ENCODE measurements at regions not wholly inside any gene's neighbourhood (a gene's known extent, or its start where the extent isn't known, plus 50 kb on each side); places are given as distances from the start of the nearest gene placed in this dataset.

DNA sequence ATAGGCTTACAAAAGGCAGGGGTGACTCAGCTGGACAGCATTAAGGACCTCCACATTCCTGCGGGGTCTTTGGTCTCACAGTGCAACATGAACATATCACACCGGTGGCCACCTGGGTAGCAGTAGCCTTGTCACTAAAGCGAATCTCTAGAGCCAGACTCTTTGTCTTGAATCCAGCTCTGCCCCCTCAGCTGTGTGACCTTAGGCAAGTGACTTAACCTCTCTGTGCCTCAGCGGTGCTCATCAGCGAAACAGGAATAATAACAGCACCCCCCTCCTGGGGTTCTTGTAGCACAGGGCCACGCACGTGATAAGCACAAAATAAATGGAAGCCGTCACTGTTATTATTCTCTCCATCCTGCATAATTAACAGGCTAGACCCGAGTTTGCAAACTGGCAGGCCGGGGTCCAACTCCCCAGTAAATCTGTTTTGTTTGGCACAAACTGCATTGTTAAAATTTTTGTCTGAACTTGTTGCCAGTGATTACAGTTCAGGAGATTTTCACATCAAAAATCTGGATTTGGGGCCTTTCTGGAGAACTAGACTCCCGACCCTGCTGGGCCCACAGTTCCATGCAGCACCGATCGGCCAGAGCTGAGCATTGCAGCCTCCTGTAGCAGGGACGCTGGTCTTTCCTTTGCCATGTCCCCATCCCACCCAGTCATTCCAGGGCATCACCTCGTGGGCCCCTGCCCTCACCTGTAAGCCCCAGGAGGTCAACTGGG, 174.8 kb downstream of the PHETA1 start:
- H3K9me3 ChIP-seq (ENCODE audit: control insufficient read depth in 3 of 3, low read length in 3 of 3) = peaks cover 0 to 6% (median 0%) of the 10 kb centered on the region in 3 donors
- no peaks in the 10 kb centered on the region for H3K4me1 ChIP-seq (ENCODE audit: control insufficient read depth in 3 of 3, insufficient read depth in 3 of 3, low read length in 3 of 3)
- H3K36me3 ChIP-seq (ENCODE audit: control insufficient read depth in 3 of 3, insufficient read depth in 3 of 3, low read length in 3 of 3) = no peaks in the 10 kb centered on the region
- H3K27ac ChIP-seq (ENCODE audit: low read depth, low read length) = no peak overlapping the region
- H3K4me3 ChIP-seq (ENCODE audit: low read length in 3 of 3) = no peak overlapping the region
- H3K27me3 ChIP-seq (ENCODE audit: control insufficient read depth in 3 of 3, insufficient read depth in 3 of 3, low read length in 3 of 3) = peaks cover 17 to 43% (median 38%) of the 10 kb centered on the region in 3 donors
- H3K9ac ChIP-seq (ENCODE audit: low read depth in 1 of 3, low read length in 3 of 3) = no peak overlapping the region

DNA sequence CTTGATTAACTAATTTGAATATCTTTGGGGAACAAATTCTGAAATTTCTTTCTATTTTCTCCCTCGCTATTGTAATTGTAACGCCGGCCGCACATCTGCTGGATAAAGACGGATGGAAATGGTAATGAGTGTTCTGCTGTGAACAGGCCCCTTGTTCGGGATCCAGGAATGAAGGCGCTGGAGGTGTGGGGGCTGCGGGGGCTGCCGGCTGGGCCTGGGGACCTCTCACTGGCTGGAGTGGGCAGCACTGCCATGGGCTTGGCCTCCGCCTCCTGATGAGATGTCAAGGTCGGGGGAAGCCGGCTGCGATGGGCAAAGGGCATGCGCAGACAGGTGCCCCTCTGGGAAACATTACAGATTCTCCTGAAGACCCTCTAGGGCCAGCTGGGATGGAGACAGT, 175.4 kb downstream of the PHETA1 start:
- Histone ChIP-seq H3K36me3 (ENCODE audit: control insufficient read depth in 3 of 3, insufficient read depth in 3 of 3, low read length in 3 of 3) (no peaks in the 10 kb centered on the region), H3K4me1 (ENCODE audit: control insufficient read depth in 3 of 3, insufficient read depth in 3 of 3, low read length in 3 of 3) (no peaks in the 10 kb centered on the region), H3K27ac (ENCODE audit: low read depth, low read length) (no peak overlapping the region), H3K9me3 (ENCODE audit: control insufficient read depth in 3 of 3, low read length in 3 of 3) (peaks cover 0 to 6% (median 0%) of the 10 kb centered on the region in 3 donors), H3K9ac (ENCODE audit: low read depth in 1 of 3, low read length in 3 of 3) (no peak overlapping the region), H3K27me3 (ENCODE audit: control insufficient read depth in 3 of 3, insufficient read depth in 3 of 3, low read length in 3 of 3) (peaks cover 17 to 37% (median 37%) of the 10 kb centered on the region in 3 donors), H3K4me3 (ENCODE audit: low read length in 3 of 3) (no peak overlapping the region)

DNA sequence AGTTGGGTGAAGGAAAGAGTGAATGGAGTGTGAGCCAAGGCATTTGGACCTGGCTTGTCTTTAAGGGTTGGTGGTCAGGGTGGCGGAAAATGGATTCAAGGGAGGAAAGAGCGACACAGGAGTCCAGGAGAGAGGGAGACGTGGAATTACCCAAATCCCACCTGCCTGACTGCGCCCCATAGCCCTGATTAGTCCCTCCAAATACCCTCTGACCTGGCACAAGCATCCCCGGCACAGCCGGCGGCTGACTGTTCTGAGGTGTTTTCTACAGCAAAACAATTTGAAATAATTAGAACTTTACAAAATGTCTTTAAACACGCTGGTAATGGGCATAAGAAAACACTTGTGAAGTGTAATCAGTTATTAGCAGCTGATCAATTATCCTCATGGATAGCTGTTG, 175.8 kb downstream of the PHETA1 start:
- H3K27ac ChIP-seq (ENCODE audit: low read depth, low read length) = no peak overlapping the region
- no peak overlapping the region for H3K9ac ChIP-seq (ENCODE audit: low read depth in 1 of 3, low read length in 3 of 3)
- peaks cover 0 to 6% (median 0%) of the 10 kb centered on the region in 3 donors for H3K9me3 ChIP-seq (ENCODE audit: control insufficient read depth in 3 of 3, low read length in 3 of 3)
- no peaks in the 10 kb centered on the region for H3K4me1 ChIP-seq (ENCODE audit: control insufficient read depth in 3 of 3, insufficient read depth in 3 of 3, low read length in 3 of 3)
- H3K27me3 ChIP-seq (ENCODE audit: control insufficient read depth in 3 of 3, insufficient read depth in 3 of 3, low read length in 3 of 3) = peaks cover 17 to 37% (median 36%) of the 10 kb centered on the region in 3 donors
- H3K4me3 ChIP-seq (ENCODE audit: low read length in 3 of 3) = no peak overlapping the region
- no peaks in the 10 kb centered on the region for H3K36me3 ChIP-seq (ENCODE audit: control insufficient read depth in 3 of 3, insufficient read depth in 3 of 3, low read length in 3 of 3)

DNA sequence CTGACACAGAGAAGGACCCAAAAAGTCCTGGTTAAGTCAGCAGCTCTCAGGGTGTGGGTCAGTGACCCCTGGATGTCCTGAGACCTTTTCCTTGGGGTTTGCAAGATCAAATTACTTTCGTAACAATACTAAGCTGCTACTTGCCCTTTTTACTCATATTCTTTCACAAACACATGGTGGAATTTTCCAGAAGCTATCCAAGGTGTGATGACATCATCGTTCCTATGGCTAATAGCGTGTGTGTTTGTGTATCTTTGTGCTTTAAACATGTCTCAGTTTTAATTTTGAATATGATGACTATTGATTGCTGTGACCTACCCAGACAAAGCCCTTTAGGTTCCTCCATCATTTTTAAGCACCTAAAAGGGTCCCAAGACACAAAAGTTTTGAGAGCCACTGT, 176.2 kb downstream of the PHETA1 start:
- peaks cover 17 to 37% (median 35%) of the 10 kb centered on the region in 3 donors for H3K27me3 ChIP-seq (ENCODE audit: control insufficient read depth in 3 of 3, insufficient read depth in 3 of 3, low read length in 3 of 3)
- H3K4me3 ChIP-seq (ENCODE audit: low read length in 3 of 3) = no peak overlapping the region
- H3K9ac ChIP-seq (ENCODE audit: low read depth in 1 of 3, low read length in 3 of 3) = no peak overlapping the region
- H3K36me3 ChIP-seq (ENCODE audit: control insufficient read depth in 3 of 3, insufficient read depth in 3 of 3, low read length in 3 of 3) = no peaks in the 10 kb centered on the region
- no peak overlapping the region for H3K27ac ChIP-seq (ENCODE audit: low read depth, low read length)
- peaks cover 0 to 6% (median 0%) of the 10 kb centered on the region in 3 donors for H3K9me3 ChIP-seq (ENCODE audit: control insufficient read depth in 3 of 3, low read length in 3 of 3)
- H3K4me1 ChIP-seq (ENCODE audit: control insufficient read depth in 3 of 3, insufficient read depth in 3 of 3, low read length in 3 of 3) = no peaks in the 10 kb centered on the region

DNA sequence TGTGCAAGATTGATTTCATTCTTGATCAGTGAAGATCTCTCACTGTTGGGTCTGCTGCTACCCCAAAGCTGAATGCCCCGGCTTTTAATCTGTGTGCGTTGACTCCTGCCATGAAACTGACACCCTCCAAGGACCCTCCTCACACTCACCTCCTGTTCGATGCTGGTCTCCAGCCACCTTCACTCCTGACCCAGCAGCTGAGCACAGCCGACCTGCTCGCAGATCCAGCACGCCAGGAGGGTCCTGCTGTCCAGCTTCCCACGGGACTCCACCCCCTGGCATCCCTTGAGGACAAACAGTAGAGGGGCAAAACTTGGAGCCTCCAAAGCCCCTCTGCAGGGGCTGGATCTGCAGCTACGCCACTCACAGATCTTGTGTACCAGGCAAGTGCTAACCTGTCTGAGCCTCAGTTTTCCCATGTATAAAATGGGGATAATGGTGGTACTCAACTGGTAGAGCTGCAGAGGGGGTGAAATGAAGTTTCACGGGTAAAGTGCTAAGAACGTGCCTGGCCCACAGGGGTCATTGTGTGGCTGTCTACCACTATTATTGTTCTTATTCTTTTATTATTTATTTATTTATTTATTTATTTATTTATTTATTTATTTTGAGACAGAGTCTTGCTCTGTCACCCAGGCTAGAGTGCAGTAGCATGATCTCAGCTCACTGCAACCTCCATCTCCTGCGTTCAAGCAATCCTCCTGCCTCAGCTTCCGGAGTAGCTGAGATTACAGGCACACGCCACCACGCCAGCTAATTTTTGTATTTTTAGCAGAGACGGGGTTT, 178.0 kb downstream of the PHETA1 start:
- Histone ChIP-seq H3K4me3 (ENCODE audit: low read length in 3 of 3) (no peak overlapping the region), H3K27me3 (ENCODE audit: control insufficient read depth in 3 of 3, insufficient read depth in 3 of 3, low read length in 3 of 3) (peaks cover 17 to 31% (median 24%) of the 10 kb centered on the region in 3 donors), H3K27ac (ENCODE audit: low read depth, low read length) (no peak overlapping the region)

DNA sequence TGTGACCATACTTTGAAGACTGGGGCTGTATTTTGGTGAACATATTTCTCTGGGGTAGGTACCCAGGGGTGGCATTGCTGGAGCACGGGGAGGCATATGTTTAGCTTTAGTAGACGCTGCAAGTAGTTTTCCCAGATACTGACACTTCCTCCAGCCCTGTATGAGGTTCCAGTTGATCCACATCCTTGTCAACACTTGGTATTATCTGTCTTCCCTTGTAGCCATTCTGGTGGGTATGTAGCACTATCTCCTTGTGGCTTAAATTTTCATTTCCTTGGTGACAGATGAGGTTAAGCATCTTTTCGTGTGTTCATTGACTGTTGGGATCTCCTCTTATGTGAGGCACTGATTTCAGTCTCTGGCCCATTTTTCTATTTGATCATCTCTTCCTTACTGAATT, 179.1 kb downstream of the PHETA1 start:
- no peak overlapping the region for H3K4me3 ChIP-seq (ENCODE audit: low read length in 3 of 3)
- no peak overlapping the region for H3K27ac ChIP-seq (ENCODE audit: low read depth, low read length)
- H3K4me1 ChIP-seq (ENCODE audit: control insufficient read depth in 3 of 3, insufficient read depth in 3 of 3, low read length in 3 of 3) = no peaks in the 10 kb centered on the region
- no peak overlapping the region for H3K9ac ChIP-seq (ENCODE audit: low read depth in 1 of 3, low read length in 3 of 3)
- peaks cover 0 to 6% (median 0%) of the 10 kb centered on the region in 3 donors for H3K9me3 ChIP-seq (ENCODE audit: control insufficient read depth in 3 of 3, low read length in 3 of 3)
- H3K36me3 ChIP-seq (ENCODE audit: control insufficient read depth in 3 of 3, insufficient read depth in 3 of 3, low read length in 3 of 3) = no peaks in the 10 kb centered on the region
- peaks cover 14 to 30% (median 24%) of the 10 kb centered on the region in 3 donors for H3K27me3 ChIP-seq (ENCODE audit: control insufficient read depth in 3 of 3, insufficient read depth in 3 of 3, low read length in 3 of 3)

More for the DNA sequence above, 178.0 kb downstream of the PHETA1 start:
- H3K4me1 ChIP-seq (ENCODE audit: control insufficient read depth in 3 of 3, insufficient read depth in 3 of 3, low read length in 3 of 3) = no peaks in the 10 kb centered on the region
- H3K9ac ChIP-seq (ENCODE audit: low read depth in 1 of 3, low read length in 3 of 3) = no peak overlapping the region
- H3K9me3 ChIP-seq (ENCODE audit: control insufficient read depth in 3 of 3, low read length in 3 of 3) = peaks cover 0 to 6% (median 0%) of the 10 kb centered on the region in 3 donors
- H3K36me3 ChIP-seq (ENCODE audit: control insufficient read depth in 3 of 3, insufficient read depth in 3 of 3, low read length in 3 of 3) = no peaks in the 10 kb centered on the region

DNA sequence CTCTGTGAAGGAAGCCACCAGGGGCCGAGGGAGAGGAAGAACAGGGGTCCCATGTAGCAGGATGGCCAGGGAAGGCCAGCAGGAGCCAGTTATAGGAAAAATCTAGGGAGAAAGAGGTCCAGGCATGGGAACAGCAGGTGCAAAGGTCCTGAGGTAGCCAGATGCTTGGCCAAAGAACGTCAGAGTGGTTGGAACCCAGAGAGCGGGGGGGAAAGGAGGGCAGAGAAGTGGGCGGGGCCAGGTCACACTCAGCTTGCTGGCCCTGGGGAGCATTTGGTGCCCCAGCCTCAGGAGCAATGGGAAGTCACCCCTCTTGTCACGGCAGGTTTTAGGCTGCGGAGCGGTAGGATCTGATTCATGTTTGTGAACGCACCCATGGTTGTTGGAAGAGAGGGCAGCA, 180.5 kb downstream of the PHETA1 start:
- Histone ChIP-seq H3K27me3 (ENCODE audit: control insufficient read depth in 3 of 3, insufficient read depth in 3 of 3, low read length in 3 of 3) (peaks cover 12 to 21% (median 19%) of the 10 kb centered on the region in 3 donors), H3K36me3 (ENCODE audit: control insufficient read depth in 3 of 3, insufficient read depth in 3 of 3, low read length in 3 of 3) (no peaks in the 10 kb centered on the region)

DNA sequence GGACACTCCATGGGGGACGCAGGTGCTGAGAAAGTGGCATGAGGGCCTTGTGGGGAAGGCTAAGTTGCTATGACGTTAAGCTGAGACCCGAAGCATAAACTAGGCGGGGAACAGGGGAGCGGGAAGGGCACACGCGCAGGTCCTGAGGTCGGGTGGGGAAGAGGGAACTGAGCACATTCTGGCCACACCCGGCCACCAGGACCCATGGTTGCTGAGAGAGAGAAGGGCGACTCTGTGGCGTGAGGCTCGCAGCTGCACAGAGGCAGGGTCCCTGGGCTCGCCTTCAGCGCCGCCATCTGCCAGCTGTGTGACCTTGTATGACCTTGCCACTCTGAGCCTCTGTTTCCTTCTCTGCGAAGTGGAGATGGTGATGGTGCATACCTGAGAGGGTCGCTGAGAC, 182.5 kb downstream of the PHETA1 start:
- H3K4me1 ChIP-seq (ENCODE audit: control insufficient read depth in 3 of 3, insufficient read depth in 3 of 3, low read length in 3 of 3) = peaks cover 0 to 4% (median 0%) of the 10 kb centered on the region in 3 donors
- no peak overlapping the region for H3K9ac ChIP-seq (ENCODE audit: low read depth in 1 of 3, low read length in 3 of 3)
- H3K9me3 ChIP-seq (ENCODE audit: control insufficient read depth in 3 of 3, low read length in 3 of 3) = peaks cover 0 to 6% (median 0%) of the 10 kb centered on the region in 3 donors
- no peak overlapping the region for H3K4me3 ChIP-seq (ENCODE audit: low read length in 3 of 3)
- H3K27ac ChIP-seq (ENCODE audit: low read depth, low read length) = no peak overlapping the region
- no peaks in the 10 kb centered on the region for H3K36me3 ChIP-seq (ENCODE audit: control insufficient read depth in 3 of 3, insufficient read depth in 3 of 3, low read length in 3 of 3)
- peaks cover 11 to 18% (median 17%) of the 10 kb centered on the region in 3 donors for H3K27me3 ChIP-seq (ENCODE audit: control insufficient read depth in 3 of 3, insufficient read depth in 3 of 3, low read length in 3 of 3)

More for the DNA sequence above, 180.5 kb downstream of the PHETA1 start:
- H3K9ac ChIP-seq (ENCODE audit: low read depth in 1 of 3, low read length in 3 of 3) = no peak overlapping the region
- no peak overlapping the region for H3K4me3 ChIP-seq (ENCODE audit: low read length in 3 of 3)
- no peaks in the 10 kb centered on the region for H3K4me1 ChIP-seq (ENCODE audit: control insufficient read depth in 3 of 3, insufficient read depth in 3 of 3, low read length in 3 of 3)
- H3K9me3 ChIP-seq (ENCODE audit: control insufficient read depth in 3 of 3, low read length in 3 of 3) = peaks cover 0 to 6% (median 0%) of the 10 kb centered on the region in 3 donors
- no peak overlapping the region for H3K27ac ChIP-seq (ENCODE audit: low read depth, low read length)

DNA sequence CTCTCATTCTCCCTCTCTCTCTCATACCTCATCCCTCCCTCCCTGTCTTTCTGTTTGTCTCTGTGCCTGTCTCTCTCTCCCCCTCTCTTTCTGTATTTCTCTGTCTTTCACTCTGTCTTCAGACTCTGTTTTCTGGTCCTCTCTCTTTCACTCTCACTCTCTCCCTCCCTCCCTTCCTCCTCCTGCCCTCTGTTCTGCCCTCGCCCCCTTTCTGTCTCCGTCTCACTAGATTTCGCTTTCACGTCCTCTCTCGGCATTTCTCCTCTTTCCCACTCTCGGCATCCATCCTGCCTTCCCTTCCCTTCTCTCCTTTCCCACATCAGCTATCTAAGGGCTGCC, 183.0 kb downstream of the PHETA1 start:
- Histone ChIP-seq H3K9me3 (ENCODE audit: control insufficient read depth in 3 of 3, low read length in 3 of 3) (peaks cover 0 to 6% (median 0%) of the 10 kb centered on the region in 3 donors), H3K4me3 (ENCODE audit: low read length in 3 of 3) (no peak overlapping the region), H3K27me3 (ENCODE audit: control insufficient read depth in 3 of 3, insufficient read depth in 3 of 3, low read length in 3 of 3) (peaks cover 11 to 20% (median 19%) of the 10 kb centered on the region in 3 donors), H3K27ac (ENCODE audit: low read depth, low read length) (no peak overlapping the region), H3K36me3 (ENCODE audit: control insufficient read depth in 3 of 3, insufficient read depth in 3 of 3, low read length in 3 of 3) (no peaks in the 10 kb centered on the region), H3K9ac (ENCODE audit: low read depth in 1 of 3, low read length in 3 of 3) (no peak overlapping the region), H3K4me1 (ENCODE audit: control insufficient read depth in 3 of 3, insufficient read depth in 3 of 3, low read length in 3 of 3) (peaks cover 0 to 5% (median 2%) of the 10 kb centered on the region in 3 donors)

Measured in skeletal muscle tissue (tissue), 3 donors.